Stomach (tissue), 4 donors: ENCODE measurements at regions not wholly inside any gene's neighbourhood (a gene's known extent, or its start where the extent isn't known, plus 50 kb on each side); places are given as distances from the start of the nearest gene placed in this dataset.
"Not testable (repeated sequence)": the region's sequence is repeated elsewhere in the genome, so short reads cannot be mapped to it uniquely, and the experiment has no call there.

Experiments used
- POLR2A ChIP-seq, 4 donors: fragments of 450-650 bp; IDR thresholded peaks; one replicate each; pipeline ENCODE4 v1.6.1; 2016; ENCODE audit warnings: antibody characterized with exemption in 4 of 4, control low read depth in 2 of 4, mild to moderate bottlenecking in 1 of 4, moderate library complexity in 1 of 4
- POLR2AphosphoS5 ChIP-seq, 3 donors: sonication (generic); formaldehyde crosslinking; IDR thresholded peaks; one replicate each; pipeline ENCODE4 v1.6.1; 2016; ENCODE audit warnings: antibody characterized with exemption in 3 of 3
- TF ChIP-seq, protein P1 (sequence below), 7 experiments: fragments of 450-650 bp in 4 of 7; fragments of 200-600 bp in 3 of 7; sonication (generic) in 3 of 7; IDR thresholded peaks; one replicate each; pipeline ENCODE4 v1.5.1; 2016 to 2019; ENCODE audit warnings: antibody characterized with exemption in 7 of 7, control low read depth in 2 of 7, mild to moderate bottlenecking in 1 of 7

- TF ChIP-seq, protein P1, sequence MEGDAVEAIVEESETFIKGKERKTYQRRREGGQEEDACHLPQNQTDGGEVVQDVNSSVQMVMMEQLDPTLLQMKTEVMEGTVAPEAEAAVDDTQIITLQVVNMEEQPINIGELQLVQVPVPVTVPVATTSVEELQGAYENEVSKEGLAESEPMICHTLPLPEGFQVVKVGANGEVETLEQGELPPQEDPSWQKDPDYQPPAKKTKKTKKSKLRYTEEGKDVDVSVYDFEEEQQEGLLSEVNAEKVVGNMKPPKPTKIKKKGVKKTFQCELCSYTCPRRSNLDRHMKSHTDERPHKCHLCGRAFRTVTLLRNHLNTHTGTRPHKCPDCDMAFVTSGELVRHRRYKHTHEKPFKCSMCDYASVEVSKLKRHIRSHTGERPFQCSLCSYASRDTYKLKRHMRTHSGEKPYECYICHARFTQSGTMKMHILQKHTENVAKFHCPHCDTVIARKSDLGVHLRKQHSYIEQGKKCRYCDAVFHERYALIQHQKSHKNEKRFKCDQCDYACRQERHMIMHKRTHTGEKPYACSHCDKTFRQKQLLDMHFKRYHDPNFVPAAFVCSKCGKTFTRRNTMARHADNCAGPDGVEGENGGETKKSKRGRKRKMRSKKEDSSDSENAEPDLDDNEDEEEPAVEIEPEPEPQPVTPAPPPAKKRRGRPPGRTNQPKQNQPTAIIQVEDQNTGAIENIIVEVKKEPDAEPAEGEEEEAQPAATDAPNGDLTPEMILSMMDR (IDR thresholded peaks at IDR 0.05), result not testable (repeated sequence)
- not testable (repeated sequence) for TF ChIP-seq POLR2AphosphoS5, POLR2A (IDR thresholded peaks at IDR 0.05)
These were observed 405.8 kb upstream of the ANKRD20A1 start for GRCh38 chr9:67452941-67453340.
